HG03060 (cell line): ENCODE measurements at regions not wholly inside any gene's neighbourhood (a gene's known extent, or its start where the extent isn't known, plus 50 kb on each side); places are given as distances from the start of the nearest gene placed in this dataset.
"Not testable (repeated sequence)": the region's sequence is repeated elsewhere in the genome, so short reads cannot be mapped to it uniquely, and the experiment has no call there.

Experiments
- ATAC-seq: cut with Tn5 transposase; IDR thresholded peaks from one replicate; pipeline ENCODE4 v1.9.1; 2021; ENCODE audit warnings: low read depth, moderate number of reproducible peaks; ENCODE audit not compliant: unreplicated experiment

- ATAC-seq, result not testable (repeated sequence)
Observed at GRCh38 chr9:62145648-62146047, 955.8 kb downstream of the SPATA31A7 start.
